ENCODE measurements at regions not wholly inside any gene's neighbourhood (a gene's known extent, or its start where the extent isn't known, plus 50 kb on each side); places are given as distances from the start of the nearest gene placed in this dataset.

DNA sequence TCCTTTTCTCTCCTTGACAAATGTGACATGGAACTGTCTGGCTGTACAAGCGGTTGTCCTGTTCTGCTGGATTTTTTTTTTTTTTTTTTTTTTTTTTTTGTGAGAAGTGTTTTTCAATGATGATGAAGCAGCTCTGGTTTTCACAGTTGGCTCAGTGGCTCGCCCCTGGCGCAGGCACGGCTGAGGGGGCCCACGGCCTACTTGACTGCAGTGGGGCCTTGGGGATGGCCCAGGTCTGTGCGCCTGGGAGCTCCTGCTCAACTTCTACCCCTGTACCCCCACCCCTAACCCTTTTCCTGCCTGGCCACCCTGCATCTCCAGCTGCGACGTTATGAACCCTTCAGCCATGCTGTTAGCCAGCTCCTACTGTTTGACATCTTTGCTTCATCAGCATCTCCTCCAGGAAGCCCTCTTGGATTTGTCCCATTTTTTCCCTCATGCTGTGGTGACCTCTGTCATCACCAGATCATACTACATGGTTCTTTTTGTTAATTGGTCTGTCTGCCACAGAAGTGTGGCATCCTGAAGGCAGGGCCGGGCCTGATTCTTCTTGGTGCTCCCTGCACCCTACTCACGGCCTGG lies 167.9 kb downstream of the INHBB start:
- no peak for TF ChIP-seq CTCF (IDR thresholded peaks at IDR 0.05)
- TF ChIP-seq POLR2A (IDR thresholded peaks at IDR 0.05), result no peak
